GM12891 (cell line): ENCODE measurements at regions not wholly inside any gene's neighbourhood (a gene's known extent, or its start where the extent isn't known, plus 50 kb on each side); places are given as distances from the start of the nearest gene placed in this dataset.

Source experiments
- PAX5 ChIP-seq: IDR thresholded peaks from 2 replicates; pipeline ENCODE4 v1.6.1; 2011; ENCODE audit warnings: low read length, moderate library complexity, mild to moderate bottlenecking; ENCODE audit not compliant: insufficient read depth, severe bottlenecking
- POLR2A ChIP-seq: IDR thresholded peaks from 2 replicates; pipeline ENCODE4 v1.6.1; 2011; ENCODE audit warnings: low read depth, low read length, control low read depth
- POLR2AphosphoS5 ChIP-seq: IDR thresholded peaks from 2 replicates; pipeline ENCODE4 v1.6.1; 2011; ENCODE audit warnings: low read depth, low read length, control low read depth
- POU2F2 ChIP-seq: IDR thresholded peaks from 2 replicates; pipeline ENCODE4 v1.6.1; 2011; ENCODE audit warnings: low read depth, mild to moderate bottlenecking, control low read depth, low read length, moderate library complexity
- SPI1 ChIP-seq: IDR thresholded peaks from 2 replicates; pipeline ENCODE4 v1.6.1; 2011; ENCODE audit warnings: low read depth, low read length, control low read depth
- TAF1 ChIP-seq: IDR thresholded peaks from 2 replicates; pipeline ENCODE4 v1.6.1; 2011; ENCODE audit warnings: low read depth, low read length, control low read depth

DNA sequence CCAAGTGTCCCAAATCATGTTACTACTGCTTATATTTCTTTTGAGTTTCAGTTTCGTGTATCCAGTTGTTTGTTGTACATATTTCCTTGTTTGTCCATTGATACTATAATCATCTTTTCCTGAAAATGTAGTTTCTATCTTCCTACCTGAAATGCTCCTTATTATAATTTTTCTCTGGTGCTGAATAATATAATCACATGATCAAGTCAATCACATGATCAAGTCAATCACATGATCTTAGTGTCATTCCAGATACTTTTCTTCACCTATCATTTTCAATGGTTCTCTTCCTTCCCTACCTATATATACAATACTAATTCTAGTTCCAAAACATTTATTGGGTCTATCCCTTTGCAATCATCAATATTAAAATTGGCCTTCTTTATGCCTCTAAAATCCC, 2058.8 kb downstream of the PCDH7 start:
- TF ChIP-seq POLR2A = no peak
- no peak for TF ChIP-seq POLR2AphosphoS5
- no peak for TF ChIP-seq SPI1
- TF ChIP-seq TAF1 = no peak
- TF ChIP-seq POU2F2 = no peak
- no peak for TF ChIP-seq PAX5
